IMR-90 (cell line): ENCODE measurements at regions not wholly inside any gene's neighbourhood (a gene's known extent, or its start where the extent isn't known, plus 50 kb on each side); places are given as distances from the start of the nearest gene placed in this dataset.

Experiments used
- CEBPB ChIP-seq: IDR thresholded peaks from 2 replicates; pipeline ENCODE4 v1.6.1; 2012; ENCODE audit warnings: low read depth, low read length, improper control_type of control experiment
- CHD1 ChIP-seq: IDR thresholded peaks from 2 replicates; pipeline ENCODE4 v1.6.1; 2012; ENCODE audit warnings: low read depth, low read length, improper control_type of control experiment
- CTCF ChIP-seq: conservative IDR thresholded peaks from 2 replicates; pipeline ENCODE4 v1.5.1; 2012; ENCODE audit warnings: mild to moderate bottlenecking, low read depth, low read length, improper control_type of control experiment
- ELK1 ChIP-seq: fragments of 150-350 bp; IDR thresholded peaks from 2 replicates; pipeline ENCODE4 v1.6.1; 2016; ENCODE audit warnings: low read depth, mild to moderate bottlenecking, low read length, moderate library complexity, borderline replicate concordance
- FOS ChIP-seq: fragments of 150-350 bp; IDR thresholded peaks from 2 replicates; pipeline ENCODE4 v1.6.1; 2016; ENCODE audit warnings: low read depth, low read length
- MXI1 ChIP-seq: IDR thresholded peaks from 2 replicates; pipeline ENCODE4 v1.6.1; 2012; ENCODE audit warnings: low read depth, mild to moderate bottlenecking, low read length, moderate library complexity, borderline replicate concordance
- POLR2A ChIP-seq: IDR thresholded peaks from 2 replicates; pipeline ENCODE4 v1.6.1; 2012; ENCODE audit warnings: mild to moderate bottlenecking, low read depth, low read length
- RAD21 ChIP-seq: IDR thresholded peaks from 2 replicates; pipeline ENCODE4 v1.6.1; 2012; ENCODE audit warnings: low read length, improper control_type of control experiment
- SMC3 ChIP-seq: fragments of 150-350 bp; IDR thresholded peaks from 2 replicates; pipeline ENCODE4 v1.6.1; 2016; ENCODE audit warnings: low read depth, mild to moderate bottlenecking, antibody characterized with exemption, low read length, moderate library complexity
- USF2 ChIP-seq: fragments of 150-350 bp; IDR thresholded peaks from 2 replicates; pipeline ENCODE4 v1.6.1; 2017; ENCODE audit warnings: mild to moderate bottlenecking, antibody characterized with exemption, low read length, low read depth

- no peak for TF ChIP-seq POLR2A
- TF ChIP-seq CHD1 = no peak
- TF ChIP-seq CTCF = no peak
- TF ChIP-seq ELK1 = no peak
- no peak for TF ChIP-seq FOS
- no peak for TF ChIP-seq SMC3
- no peak for TF ChIP-seq CEBPB
- TF ChIP-seq MXI1 = no peak
- TF ChIP-seq RAD21 = no peak
- no peak for TF ChIP-seq USF2
Measured at GRCh38 chr10:44859546-44860285, 51.4 kb upstream of the TMEM72 start.
